Right lobe of liver (tissue), 4 donors: ENCODE measurements at regions not wholly inside any gene's neighbourhood (a gene's known extent, or its start where the extent isn't known, plus 50 kb on each side); places are given as distances from the start of the nearest gene placed in this dataset.

Source experiments
- POLR2A ChIP-seq: fragments of 450-650 bp; IDR thresholded peaks from one replicate; pipeline ENCODE4 v1.6.1; 2017; ENCODE audit warnings: antibody characterized with exemption, mild to moderate bottlenecking
- TF ChIP-seq, protein P1 (sequence below), 4 donors: fragments of 200-600 bp in 3 of 4; fragments of 450-650 bp in 1 of 4; IDR thresholded peaks; one replicate each; pipeline versions ENCODE4 v1.5.1 to v1.8.0; 2016 to 2022; ENCODE audit warnings: antibody characterized with exemption in 4 of 4, mild to moderate bottlenecking in 2 of 4
- donor health status: DM: no; HTN: no; CAD: no.
- donor health status: DM: no; HTN: no; CAD: no.
- donor health status: DM: no; HTN: yes; CAD: no.

DNA sequence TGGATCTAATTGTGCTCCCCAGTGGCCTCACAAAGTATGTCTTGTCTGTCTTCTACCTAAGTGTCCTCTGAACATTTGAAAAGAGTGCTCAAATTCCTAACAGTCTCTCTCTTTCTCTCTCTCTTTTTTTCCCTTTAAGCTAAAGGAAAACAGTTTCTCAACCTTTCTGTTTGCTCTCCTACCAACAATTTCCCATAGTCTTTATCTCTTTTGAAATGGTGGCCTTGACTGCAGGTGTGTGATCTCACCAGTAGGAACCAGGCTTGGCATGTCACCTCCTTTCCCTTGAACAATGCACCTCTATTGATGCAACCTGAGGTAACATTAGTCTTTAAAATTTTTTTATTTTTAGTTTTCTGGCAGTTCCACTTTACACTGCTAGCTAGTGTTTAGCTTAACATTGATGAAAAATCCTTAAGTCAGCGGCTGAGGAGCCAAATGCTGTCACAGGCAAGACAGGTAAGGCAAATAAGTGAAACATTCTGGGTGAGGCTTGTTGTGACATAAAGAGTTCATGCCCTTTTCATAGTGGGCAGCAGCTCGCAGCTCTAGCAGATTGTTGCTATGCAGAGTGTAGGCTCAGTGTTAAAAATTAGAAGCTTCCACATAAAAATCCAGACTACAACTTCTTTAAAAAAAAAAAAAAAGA, 273.4 kb downstream of the HAPSTR1 start:
- TF ChIP-seq, protein P1, sequence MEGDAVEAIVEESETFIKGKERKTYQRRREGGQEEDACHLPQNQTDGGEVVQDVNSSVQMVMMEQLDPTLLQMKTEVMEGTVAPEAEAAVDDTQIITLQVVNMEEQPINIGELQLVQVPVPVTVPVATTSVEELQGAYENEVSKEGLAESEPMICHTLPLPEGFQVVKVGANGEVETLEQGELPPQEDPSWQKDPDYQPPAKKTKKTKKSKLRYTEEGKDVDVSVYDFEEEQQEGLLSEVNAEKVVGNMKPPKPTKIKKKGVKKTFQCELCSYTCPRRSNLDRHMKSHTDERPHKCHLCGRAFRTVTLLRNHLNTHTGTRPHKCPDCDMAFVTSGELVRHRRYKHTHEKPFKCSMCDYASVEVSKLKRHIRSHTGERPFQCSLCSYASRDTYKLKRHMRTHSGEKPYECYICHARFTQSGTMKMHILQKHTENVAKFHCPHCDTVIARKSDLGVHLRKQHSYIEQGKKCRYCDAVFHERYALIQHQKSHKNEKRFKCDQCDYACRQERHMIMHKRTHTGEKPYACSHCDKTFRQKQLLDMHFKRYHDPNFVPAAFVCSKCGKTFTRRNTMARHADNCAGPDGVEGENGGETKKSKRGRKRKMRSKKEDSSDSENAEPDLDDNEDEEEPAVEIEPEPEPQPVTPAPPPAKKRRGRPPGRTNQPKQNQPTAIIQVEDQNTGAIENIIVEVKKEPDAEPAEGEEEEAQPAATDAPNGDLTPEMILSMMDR (IDR thresholded peaks at IDR 0.05), result no peak
- no peak for TF ChIP-seq POLR2A
